ENCODE measurements at regions not wholly inside any gene's neighbourhood (a gene's known extent, or its start where the extent isn't known, plus 50 kb on each side); places are given as distances from the start of the nearest gene placed in this dataset.
A peak's percentile ranks its signal among the peaks of the same experiment; 100 is the strongest.

DNA sequence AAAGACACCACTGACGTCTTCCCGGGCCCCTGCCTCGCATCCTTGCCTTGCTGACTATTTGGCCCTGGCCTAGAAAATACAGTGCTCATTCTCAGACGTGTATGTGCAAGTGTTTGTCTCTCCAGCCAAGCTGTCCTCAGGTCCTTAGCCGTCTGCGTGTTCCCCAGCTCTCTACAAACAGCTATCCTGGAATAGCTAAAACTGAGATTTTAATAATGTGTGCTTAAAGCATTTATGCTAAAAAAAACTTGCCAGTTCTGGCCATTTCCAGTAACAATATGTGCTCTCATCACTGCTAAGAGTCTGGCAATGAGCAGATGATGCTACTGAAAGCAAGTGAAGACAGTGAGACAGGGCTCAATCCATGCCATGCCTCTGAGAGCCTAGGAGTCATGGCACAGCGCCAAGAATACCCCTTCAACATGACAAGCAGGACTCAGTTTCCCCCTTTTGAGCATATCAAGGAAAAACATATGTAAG, 55.7 kb downstream of the IRF2BP2 start:
- WGBS, 2 donors: 60 to 68% methylated on average over 7 of the region's 7 CpGs
- no peaks in the 10 kb centered on the region for H3K27me3 ChIP-seq (ENCODE audit: control insufficient read depth in 1 of 2, insufficient read depth in 2 of 2, low read length in 2 of 2)
- no peaks in the 10 kb centered on the region for H3K9me3 ChIP-seq (ENCODE audit: control insufficient read depth in 2 of 2, insufficient read depth in 1 of 2, low read depth in 1 of 2, low read length in 1 of 2)
- no peaks in the 10 kb centered on the region for H3K4me1 ChIP-seq (ENCODE audit: control insufficient read depth in 2 of 2, insufficient read depth in 2 of 2, low read length in 1 of 2)
- no peak overlapping the region for H3K4me3 ChIP-seq (ENCODE audit: low read depth in 1 of 2, low read length in 2 of 2)
- H3K27ac ChIP-seq (ENCODE audit: low read depth in 2 of 2, low read length in 1 of 2): peak overlapping the region in 1 of 2 donors; percentile 65
- H3K36me3 ChIP-seq (ENCODE audit: control insufficient read depth in 2 of 2, insufficient read depth in 2 of 2, low read length in 1 of 2): no peaks in the 10 kb centered on the region

DNA sequence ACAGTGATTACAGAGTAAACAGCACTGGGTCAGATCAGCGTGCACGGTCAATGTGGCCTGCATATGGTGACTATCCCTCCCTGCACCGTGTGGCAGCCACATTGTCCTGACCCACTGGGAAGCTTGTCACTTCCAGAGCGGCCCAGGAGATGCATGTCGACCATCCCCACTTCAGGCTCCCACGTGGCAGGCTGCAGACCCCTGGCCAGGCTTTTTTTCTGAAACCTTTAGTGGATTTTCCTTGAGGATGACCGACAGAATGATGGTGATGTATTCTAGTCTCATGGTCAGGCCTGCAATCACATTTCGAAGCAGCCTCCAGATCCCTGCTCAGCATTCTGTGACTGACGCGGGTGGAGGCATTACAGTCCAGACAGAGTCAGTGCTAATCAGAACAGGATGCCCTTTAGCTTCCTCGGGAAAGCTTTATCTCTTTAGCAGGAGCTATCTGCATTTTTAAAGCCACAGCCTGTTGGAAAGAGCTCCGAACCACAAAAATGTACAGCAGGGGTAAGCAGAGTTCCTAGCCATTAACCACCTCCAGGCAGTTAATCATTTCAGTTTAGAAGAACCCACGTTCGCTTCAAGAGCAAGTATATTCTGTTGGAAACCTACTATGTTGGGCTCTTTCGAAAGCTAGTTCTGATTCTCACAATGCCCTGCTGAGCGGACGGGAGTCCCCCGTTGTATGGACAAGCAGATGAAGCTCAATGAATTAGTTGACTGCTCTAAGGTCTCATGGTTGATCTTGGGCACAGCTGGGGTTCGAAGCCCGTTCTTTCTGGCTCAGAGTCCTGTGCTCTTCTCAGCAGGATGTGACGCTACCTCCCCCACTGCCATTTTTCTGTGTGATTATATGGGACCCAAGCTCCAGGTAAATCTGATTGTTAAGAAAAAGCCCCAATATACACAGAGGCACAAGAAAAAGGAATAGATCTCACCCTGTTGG, 56.5 kb downstream of the IRF2BP2 start:
- Histone ChIP-seq H3K4me1 (ENCODE audit: control insufficient read depth in 2 of 2, insufficient read depth in 2 of 2, low read length in 1 of 2) (no peaks in the 10 kb centered on the region), H3K4me3 (ENCODE audit: low read depth in 1 of 2, low read length in 2 of 2) (no peak overlapping the region), H3K27ac (ENCODE audit: low read depth in 2 of 2, low read length in 1 of 2) (peak overlapping the region in 1 of 2 donors; percentile 11), H3K27me3 (ENCODE audit: control insufficient read depth in 1 of 2, insufficient read depth in 2 of 2, low read length in 2 of 2) (no peaks in the 10 kb centered on the region), H3K36me3 (ENCODE audit: control insufficient read depth in 2 of 2, insufficient read depth in 2 of 2, low read length in 1 of 2) (no peaks in the 10 kb centered on the region), H3K9me3 (ENCODE audit: control insufficient read depth in 2 of 2, insufficient read depth in 1 of 2, low read depth in 1 of 2, low read length in 1 of 2) (no peaks in the 10 kb centered on the region)
- WGBS, 2 donors: 79 to 80% methylated on average over 21 of the region's 21 CpGs

DNA sequence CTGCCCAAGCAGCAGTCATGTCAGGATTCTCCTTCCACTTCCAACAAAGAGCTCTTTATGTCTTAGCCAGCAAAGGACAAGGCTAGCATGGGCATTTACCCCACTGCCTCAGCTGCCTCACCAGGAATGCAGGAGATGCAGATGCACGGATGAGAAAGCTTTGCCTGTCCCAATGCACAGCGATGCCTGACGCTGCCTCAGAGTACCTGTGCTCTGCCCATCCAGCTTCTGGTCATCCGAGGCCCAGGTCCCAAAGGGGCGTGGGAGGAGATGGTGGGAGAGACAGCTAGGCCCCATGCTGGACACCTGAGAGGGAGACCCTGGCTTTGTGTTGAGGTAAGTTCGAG, 59.0 kb downstream of the IRF2BP2 start:
- no peak overlapping the region for H3K27ac ChIP-seq (ENCODE audit: low read depth in 2 of 2, low read length in 1 of 2)
- no peaks in the 10 kb centered on the region for H3K36me3 ChIP-seq (ENCODE audit: control insufficient read depth in 2 of 2, insufficient read depth in 2 of 2, low read length in 1 of 2)
- no peaks in the 10 kb centered on the region for H3K4me1 ChIP-seq (ENCODE audit: control insufficient read depth in 2 of 2, insufficient read depth in 2 of 2, low read length in 1 of 2)
- no peaks in the 10 kb centered on the region for H3K9me3 ChIP-seq (ENCODE audit: control insufficient read depth in 2 of 2, insufficient read depth in 1 of 2, low read depth in 1 of 2, low read length in 1 of 2)
- no peak overlapping the region for H3K4me3 ChIP-seq (ENCODE audit: low read depth in 1 of 2, low read length in 2 of 2)
- 88 to 94% methylated on average over 6 of the region's 6 CpGs for WGBS, 2 donors
- no peaks in the 10 kb centered on the region for H3K27me3 ChIP-seq (ENCODE audit: control insufficient read depth in 1 of 2, insufficient read depth in 2 of 2, low read length in 2 of 2)

DNA sequence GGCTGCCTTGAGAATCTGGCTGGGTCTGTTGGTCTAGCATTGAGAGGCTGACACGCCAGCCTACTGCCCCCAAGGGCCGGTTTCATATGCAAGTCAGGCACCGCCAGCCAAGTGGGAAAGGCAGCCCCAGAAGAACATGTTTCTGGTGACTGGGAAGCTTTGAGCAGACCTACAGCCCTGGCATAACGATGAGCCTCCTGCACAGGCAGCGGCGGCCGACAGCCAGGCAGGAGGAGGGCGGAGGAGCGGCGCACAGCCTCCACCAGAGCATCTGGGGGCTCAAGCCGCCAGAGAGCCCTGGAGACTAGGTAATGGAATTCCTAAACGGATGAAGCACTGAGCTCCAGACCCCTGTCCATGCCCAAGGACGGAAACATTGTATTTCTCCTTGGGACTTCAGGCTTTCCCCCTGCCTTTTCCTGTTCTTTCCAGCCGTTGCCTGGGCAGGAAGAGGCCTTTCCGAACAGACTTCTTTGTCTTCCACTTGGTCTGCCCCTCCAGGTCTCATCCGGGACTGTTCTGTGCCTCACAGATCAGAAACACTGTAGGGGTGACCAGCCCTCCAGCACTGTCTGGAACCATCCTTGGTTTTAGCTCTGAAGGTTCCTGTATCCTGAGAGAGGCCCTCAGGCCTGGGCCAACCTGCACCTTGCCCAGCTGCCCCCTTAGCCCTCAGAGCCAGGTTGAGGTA, 59.5 kb downstream of the IRF2BP2 start:
- Histone ChIP-seq H3K36me3 (ENCODE audit: control insufficient read depth in 2 of 2, insufficient read depth in 2 of 2, low read length in 1 of 2) (no peaks in the 10 kb centered on the region), H3K4me1 (ENCODE audit: control insufficient read depth in 2 of 2, insufficient read depth in 2 of 2, low read length in 1 of 2) (no peaks in the 10 kb centered on the region), H3K27ac (ENCODE audit: low read depth in 2 of 2, low read length in 1 of 2) (peak overlapping the region in 1 of 2 donors; percentile 15), H3K4me3 (ENCODE audit: low read depth in 1 of 2, low read length in 2 of 2) (no peak overlapping the region), H3K27me3 (ENCODE audit: control insufficient read depth in 1 of 2, insufficient read depth in 2 of 2, low read length in 2 of 2) (no peaks in the 10 kb centered on the region), H3K9me3 (ENCODE audit: control insufficient read depth in 2 of 2, insufficient read depth in 1 of 2, low read depth in 1 of 2, low read length in 1 of 2) (no peaks in the 10 kb centered on the region)
- 73 to 77% methylated on average over 16 of the region's 16 CpGs for WGBS, 2 donors

DNA sequence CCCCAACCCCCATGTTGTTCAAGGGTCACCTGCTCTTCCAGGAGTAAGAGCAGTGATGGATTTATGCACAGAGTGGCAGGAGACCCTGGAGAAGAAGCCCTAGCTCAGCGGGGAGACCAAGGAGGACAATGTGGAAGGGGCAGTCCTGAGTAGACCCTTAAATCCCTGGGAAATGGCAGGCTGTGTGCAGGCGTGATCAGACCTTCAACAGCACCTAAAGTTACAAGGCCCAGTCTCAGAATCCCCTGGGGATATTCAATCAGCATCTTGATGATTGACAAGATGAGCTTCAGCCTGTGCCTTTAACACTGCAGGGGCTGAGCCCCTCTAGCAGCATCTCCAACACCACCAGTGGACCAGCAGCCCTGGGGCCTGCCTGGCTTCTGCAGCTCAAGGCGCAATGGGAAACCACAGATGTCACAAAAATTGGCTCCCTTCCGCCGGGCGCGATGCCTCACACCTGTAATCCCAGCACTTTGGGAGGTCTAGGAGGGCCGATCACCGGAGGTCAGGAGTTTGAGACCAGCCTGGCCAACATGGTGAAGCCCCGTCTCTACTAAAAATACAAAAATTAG, 60.4 kb downstream of the IRF2BP2 start:
- H3K4me3 ChIP-seq (ENCODE audit: low read depth in 1 of 2, low read length in 2 of 2): no peak overlapping the region
- peaks cover 2 to 4% of the 10 kb centered on the region in 2 donors for H3K4me1 ChIP-seq (ENCODE audit: control insufficient read depth in 2 of 2, insufficient read depth in 2 of 2, low read length in 1 of 2)
- H3K36me3 ChIP-seq (ENCODE audit: control insufficient read depth in 2 of 2, insufficient read depth in 2 of 2, low read length in 1 of 2): no peaks in the 10 kb centered on the region
- H3K27ac ChIP-seq (ENCODE audit: low read depth in 2 of 2, low read length in 1 of 2): no peak overlapping the region
- H3K9me3 ChIP-seq (ENCODE audit: control insufficient read depth in 2 of 2, insufficient read depth in 1 of 2, low read depth in 1 of 2, low read length in 1 of 2): no peaks in the 10 kb centered on the region
- WGBS, 2 donors: 97% methylated on average over 10 of the region's 10 CpGs
- no peaks in the 10 kb centered on the region for H3K27me3 ChIP-seq (ENCODE audit: control insufficient read depth in 1 of 2, insufficient read depth in 2 of 2, low read length in 2 of 2)

DNA sequence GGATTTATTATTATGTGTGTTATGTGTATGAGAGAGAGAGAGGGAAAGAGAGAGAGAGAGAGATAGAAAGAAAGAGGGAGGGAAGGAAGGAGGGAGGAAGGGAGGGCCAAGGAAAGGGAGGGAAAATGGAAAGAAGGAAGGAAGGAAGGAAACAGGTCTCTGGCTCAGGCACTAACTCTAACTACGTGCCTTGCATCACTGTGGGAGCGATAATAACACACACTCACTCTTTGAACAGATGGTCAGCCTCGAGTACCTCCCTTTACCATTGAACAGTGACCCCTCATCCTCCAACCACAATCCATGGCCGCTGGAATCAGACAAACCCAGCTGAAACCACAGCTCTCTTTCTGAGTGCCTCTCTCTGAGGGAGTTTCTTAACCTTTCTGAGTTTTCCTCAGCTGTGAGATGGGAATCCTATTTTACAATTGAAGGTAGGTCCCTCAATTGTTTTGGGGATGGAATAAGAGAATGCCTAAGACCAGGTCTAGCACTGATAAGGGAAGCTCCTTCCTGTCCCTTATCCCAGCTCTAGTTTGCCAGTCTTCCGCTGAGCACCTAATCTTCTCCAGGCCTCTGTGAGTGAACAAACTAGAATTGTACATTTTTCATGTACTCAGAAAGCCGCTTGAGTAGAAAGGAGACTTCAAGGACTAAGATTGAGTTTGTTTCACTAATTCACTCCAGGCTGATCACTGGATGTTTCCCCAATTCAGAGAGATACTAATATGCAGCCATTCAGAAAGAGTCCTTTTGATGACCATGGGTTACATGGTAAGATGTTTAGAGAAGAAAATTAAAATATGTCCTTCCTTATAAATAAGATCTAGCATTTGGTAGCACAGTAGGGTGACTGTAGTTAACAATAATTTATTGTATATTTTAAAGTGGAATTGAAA, 62.8 kb downstream of the IRF2BP2 start:
- WGBS, 2 donors: 75 to 80% methylated on average over 6 of the region's 6 CpGs
- Histone ChIP-seq H3K27me3 (ENCODE audit: control insufficient read depth in 1 of 2, insufficient read depth in 2 of 2, low read length in 2 of 2) (no peaks in the 10 kb centered on the region), H3K4me3 (ENCODE audit: low read depth in 1 of 2, low read length in 2 of 2) (no peak overlapping the region), H3K9me3 (ENCODE audit: control insufficient read depth in 2 of 2, insufficient read depth in 1 of 2, low read depth in 1 of 2, low read length in 1 of 2) (no peaks in the 10 kb centered on the region), H3K4me1 (ENCODE audit: control insufficient read depth in 2 of 2, insufficient read depth in 2 of 2, low read length in 1 of 2) (peaks cover 2 to 11% of the 10 kb centered on the region in 2 donors), H3K36me3 (ENCODE audit: control insufficient read depth in 2 of 2, insufficient read depth in 2 of 2, low read length in 1 of 2) (no peaks in the 10 kb centered on the region), H3K27ac (ENCODE audit: low read depth in 2 of 2, low read length in 1 of 2) (no peak overlapping the region)

DNA sequence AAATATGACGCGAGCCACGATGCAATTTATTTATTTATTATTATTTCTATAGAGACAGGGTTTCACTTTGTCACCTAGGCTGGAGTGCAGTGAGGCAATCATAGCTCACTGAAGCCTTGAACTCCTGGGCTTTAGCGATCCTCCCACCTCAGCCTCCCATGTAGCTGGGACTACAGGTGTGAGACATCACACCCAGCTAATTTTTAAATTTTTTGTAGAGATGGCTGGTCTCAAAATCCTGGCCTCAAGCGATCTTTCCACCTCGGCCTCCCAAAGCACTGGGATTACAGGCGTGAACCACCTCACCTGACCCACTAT, 63.6 kb downstream of the IRF2BP2 start:
- no peak overlapping the region for H3K27ac ChIP-seq (ENCODE audit: low read depth in 2 of 2, low read length in 1 of 2)
- no peaks in the 10 kb centered on the region for H3K9me3 ChIP-seq (ENCODE audit: control insufficient read depth in 2 of 2, insufficient read depth in 1 of 2, low read depth in 1 of 2, low read length in 1 of 2)
- no peaks in the 10 kb centered on the region for H3K27me3 ChIP-seq (ENCODE audit: control insufficient read depth in 1 of 2, insufficient read depth in 2 of 2, low read length in 2 of 2)
- H3K4me3 ChIP-seq (ENCODE audit: low read depth in 1 of 2, low read length in 2 of 2): no peak overlapping the region
- H3K36me3 ChIP-seq (ENCODE audit: control insufficient read depth in 2 of 2, insufficient read depth in 2 of 2, low read length in 1 of 2): no peaks in the 10 kb centered on the region
- peaks cover 2 to 12% of the 10 kb centered on the region in 2 donors for H3K4me1 ChIP-seq (ENCODE audit: control insufficient read depth in 2 of 2, insufficient read depth in 2 of 2, low read length in 1 of 2)
- 83 to 91% methylated on average over 7 of the region's 7 CpGs for WGBS, 2 donors

DNA sequence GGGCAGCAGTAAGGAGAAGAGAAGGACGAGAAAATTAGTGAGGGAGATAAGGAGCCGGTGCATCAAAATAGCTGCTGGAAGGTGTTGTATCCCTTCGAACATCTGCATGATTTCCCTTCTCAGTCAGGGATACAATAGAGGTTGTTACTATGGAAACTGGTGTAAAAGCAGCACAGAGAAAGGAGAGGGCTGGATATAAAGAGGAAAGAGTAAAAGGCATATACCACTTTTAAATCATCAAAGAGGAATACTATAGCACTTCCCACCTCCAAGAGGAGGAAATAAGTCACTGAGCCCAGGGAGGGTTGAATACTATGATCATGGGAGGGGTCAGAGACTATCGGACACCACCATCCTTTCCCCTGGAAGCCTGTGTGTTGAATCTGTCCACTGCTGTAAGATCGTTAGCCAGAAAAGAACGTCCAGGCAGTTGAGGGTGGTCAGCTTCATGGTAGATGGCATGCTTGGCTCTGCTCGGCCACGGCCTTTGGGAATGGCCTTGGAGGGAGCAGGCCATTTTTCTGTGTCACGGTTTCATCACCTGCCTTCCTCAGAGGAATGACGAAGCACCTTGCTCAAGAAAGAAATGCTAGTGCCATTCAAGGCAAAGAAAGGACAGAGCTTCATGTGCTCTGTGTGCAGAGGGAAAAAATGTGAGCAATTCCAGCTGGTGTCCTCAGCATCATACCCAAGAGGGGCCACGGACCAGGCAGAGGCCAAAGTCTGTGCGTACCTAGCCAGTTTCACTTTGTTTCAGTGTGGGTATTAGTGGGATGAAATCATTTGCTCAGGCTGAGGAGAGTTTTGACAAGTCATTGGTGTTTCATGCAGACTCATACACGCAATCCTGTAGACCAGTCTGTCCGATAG, 64.2 kb downstream of the IRF2BP2 start:
- no peaks in the 10 kb centered on the region for H3K27me3 ChIP-seq (ENCODE audit: control insufficient read depth in 1 of 2, insufficient read depth in 2 of 2, low read length in 2 of 2)
- H3K36me3 ChIP-seq (ENCODE audit: control insufficient read depth in 2 of 2, insufficient read depth in 2 of 2, low read length in 1 of 2): no peaks in the 10 kb centered on the region
- H3K27ac ChIP-seq (ENCODE audit: low read depth in 2 of 2, low read length in 1 of 2): peak overlapping the region; percentile 45 to 71
- H3K4me3 ChIP-seq (ENCODE audit: low read depth in 1 of 2, low read length in 2 of 2): no peak overlapping the region
- 67 to 80% methylated on average over 14 of the region's 14 CpGs for WGBS, 2 donors
- H3K9me3 ChIP-seq (ENCODE audit: control insufficient read depth in 2 of 2, insufficient read depth in 1 of 2, low read depth in 1 of 2, low read length in 1 of 2): no peaks in the 10 kb centered on the region
- peaks cover 2 to 17% of the 10 kb centered on the region in 2 donors for H3K4me1 ChIP-seq (ENCODE audit: control insufficient read depth in 2 of 2, insufficient read depth in 2 of 2, low read length in 1 of 2)
